ENCODE measurements at regions not wholly inside any gene's neighbourhood (a gene's known extent, or its start where the extent isn't known, plus 50 kb on each side); places are given as distances from the start of the nearest gene placed in this dataset.

DNA sequence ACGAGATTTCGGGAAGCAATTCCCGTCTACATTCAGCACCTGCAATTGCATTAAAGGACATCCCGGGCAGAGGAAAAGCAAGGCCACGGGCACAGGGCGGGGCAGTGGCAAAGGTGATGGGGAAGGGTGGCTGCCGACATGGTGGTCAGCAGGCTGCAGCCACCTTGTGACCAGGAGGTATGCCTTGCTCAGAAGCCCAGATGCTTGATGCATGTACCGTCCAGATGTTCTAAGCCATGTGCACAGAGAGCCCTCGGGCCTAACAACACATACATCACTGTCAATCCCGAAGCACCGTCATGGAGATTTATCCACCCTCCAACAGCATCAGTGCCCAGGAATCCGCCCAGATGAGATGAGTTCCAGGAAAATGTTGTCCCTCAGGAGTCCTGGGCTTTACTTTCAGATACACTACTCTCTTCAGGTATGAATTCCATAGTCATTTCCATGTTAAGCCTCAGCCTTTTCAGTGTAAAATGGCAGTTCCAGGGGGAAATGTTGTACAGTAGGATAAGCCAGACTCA lies 77.8 kb upstream of the FRMD1 start:
- TF ChIP-seq EP300 (IDR thresholded peaks at IDR 0.05; ENCODE audit: low read depth) (no peak), POLR2A (IDR thresholded peaks at IDR 0.05) (no peak), POLR2AphosphoS5 (IDR thresholded peaks at IDR 0.05) (no peak)
- Histone ChIP-seq H3K27me3 (no peaks in the 10 kb centered on the region), H3K4me3 (no peak overlapping the region), H3K27ac (peak overlapping the region; percentile 54 to 78 (median 64)), H3K9me3 (no peaks in the 10 kb centered on the region), H3K4me1 (peaks cover 10 to 64% (median 28%) of the 10 kb centered on the region in 4 donors), H3K36me3 (no peaks in the 10 kb centered on the region)
- in situ Hi-C loops (cut with MboI; ENCODE audit: low pct_ligation_motif_present in 1 of 4, low pct_unique_long_range_greater_than_20kb in 1 of 4, low sequenced_read_pairs in 3 of 4) (loop anchor here in 2 of 4 donors (10.0 to 25.0 kb wide), 3 partner anchors 198 to 730 kb away; no protein-coding TSS in a partner anchor), intact Hi-C loops (cut with DNase I; ENCODE audit: low total_unique reads) (no loop called here)
- WGBS, 2 donors (ENCODE audit: low coverage in 1 of 2) = 81% methylated on average over 3 to 12 of the region's 12 CpGs
- no peak for DNase-seq

DNA sequence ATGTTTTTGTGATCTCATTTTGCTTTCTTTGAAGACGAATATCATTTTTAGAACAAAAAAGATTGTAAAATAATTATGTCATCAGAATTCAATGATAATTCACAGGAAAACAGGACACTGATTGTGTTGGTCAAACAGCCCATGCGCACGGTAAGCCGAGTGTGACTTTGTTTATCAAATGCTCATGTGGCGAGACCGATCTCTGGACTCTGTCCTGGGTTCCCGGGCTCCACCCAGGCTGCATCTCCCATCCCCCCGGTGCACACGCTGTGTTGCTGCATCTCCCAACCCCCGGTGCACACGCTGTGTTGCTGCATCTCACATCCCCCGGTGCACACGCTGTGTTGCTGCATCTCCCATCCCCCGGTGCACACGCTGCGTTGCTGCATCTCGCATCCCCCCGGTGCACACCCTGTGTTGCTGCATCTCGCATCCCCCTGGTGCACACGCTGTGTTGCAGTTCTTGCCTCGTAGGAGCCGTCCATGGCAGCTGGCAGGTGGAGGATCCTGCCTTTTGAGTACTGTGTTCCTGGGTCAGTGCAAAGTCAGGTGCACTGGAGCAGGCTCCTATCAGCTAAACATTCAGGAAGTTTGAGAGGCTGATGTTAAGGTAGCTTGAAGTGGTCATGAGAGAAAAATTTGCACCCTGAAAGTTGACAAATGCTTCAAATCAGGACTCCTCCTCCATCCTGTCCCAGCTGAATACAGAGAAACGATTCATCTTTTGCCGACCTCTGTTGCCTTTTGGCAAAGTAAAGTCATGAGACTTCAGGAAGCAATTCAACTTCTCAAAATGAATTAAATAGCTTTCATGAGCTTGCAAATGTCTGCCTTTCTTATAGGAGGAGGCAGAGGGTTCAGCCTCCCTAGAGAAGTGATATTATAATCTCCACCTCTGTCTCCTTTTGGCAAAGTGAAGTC lies 77.1 kb upstream of the FRMD1 start:
- Histone ChIP-seq H3K4me3 (no peak overlapping the region), H3K36me3 (no peaks in the 10 kb centered on the region), H3K9me3 (no peaks in the 10 kb centered on the region), H3K27ac (peak overlapping the region in 1 of 4 donors; percentile 58), H3K4me1 (peaks cover 10 to 69% (median 29%) of the 10 kb centered on the region in 4 donors), H3K27me3 (no peaks in the 10 kb centered on the region)
- intact Hi-C loops (cut with DNase I; ENCODE audit: low total_unique reads) = no loop called here
- no peak for TF ChIP-seq POLR2AphosphoS5 (IDR thresholded peaks at IDR 0.05)
- no peak for TF ChIP-seq EP300 (IDR thresholded peaks at IDR 0.05; ENCODE audit: low read depth)
- TF ChIP-seq, protein P1, sequence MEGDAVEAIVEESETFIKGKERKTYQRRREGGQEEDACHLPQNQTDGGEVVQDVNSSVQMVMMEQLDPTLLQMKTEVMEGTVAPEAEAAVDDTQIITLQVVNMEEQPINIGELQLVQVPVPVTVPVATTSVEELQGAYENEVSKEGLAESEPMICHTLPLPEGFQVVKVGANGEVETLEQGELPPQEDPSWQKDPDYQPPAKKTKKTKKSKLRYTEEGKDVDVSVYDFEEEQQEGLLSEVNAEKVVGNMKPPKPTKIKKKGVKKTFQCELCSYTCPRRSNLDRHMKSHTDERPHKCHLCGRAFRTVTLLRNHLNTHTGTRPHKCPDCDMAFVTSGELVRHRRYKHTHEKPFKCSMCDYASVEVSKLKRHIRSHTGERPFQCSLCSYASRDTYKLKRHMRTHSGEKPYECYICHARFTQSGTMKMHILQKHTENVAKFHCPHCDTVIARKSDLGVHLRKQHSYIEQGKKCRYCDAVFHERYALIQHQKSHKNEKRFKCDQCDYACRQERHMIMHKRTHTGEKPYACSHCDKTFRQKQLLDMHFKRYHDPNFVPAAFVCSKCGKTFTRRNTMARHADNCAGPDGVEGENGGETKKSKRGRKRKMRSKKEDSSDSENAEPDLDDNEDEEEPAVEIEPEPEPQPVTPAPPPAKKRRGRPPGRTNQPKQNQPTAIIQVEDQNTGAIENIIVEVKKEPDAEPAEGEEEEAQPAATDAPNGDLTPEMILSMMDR (IDR thresholded peaks at IDR 0.05) = no peak
- TF ChIP-seq POLR2A (IDR thresholded peaks at IDR 0.05) = no peak
- DNase-seq = no peak
- in situ Hi-C loops (cut with MboI; ENCODE audit: low pct_ligation_motif_present in 1 of 4, low pct_unique_long_range_greater_than_20kb in 1 of 4, low sequenced_read_pairs in 3 of 4) = loop anchor here in 2 of 4 donors (10.0 to 25.0 kb wide), 3 partner anchors 199 to 731 kb away; no protein-coding TSS in a partner anchor
- WGBS, 2 donors (ENCODE audit: low coverage in 1 of 2) = 82 to 88% methylated on average over 3 to 24 of the region's 24 CpGs

DNA sequence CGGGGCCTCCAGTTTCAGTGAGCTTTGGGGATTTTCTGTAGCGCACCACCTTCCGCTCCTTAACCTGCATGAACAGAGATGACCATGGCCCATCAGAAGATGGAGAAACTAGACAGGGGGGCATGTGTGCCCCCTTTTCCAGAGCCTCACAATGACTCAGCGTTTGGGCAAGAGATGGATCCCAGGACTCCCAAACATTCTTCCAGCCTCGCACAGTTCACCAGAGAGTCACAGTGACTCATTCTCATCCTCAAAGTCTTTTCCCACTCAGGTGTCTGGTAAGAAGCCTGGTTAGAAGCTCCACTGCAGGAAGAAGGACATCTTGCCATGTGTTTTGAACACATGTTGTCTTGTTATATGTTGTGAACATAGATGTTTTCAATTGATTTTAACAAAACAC lies 76.2 kb upstream of the FRMD1 start:
- Histone ChIP-seq H3K4me3 (no peak overlapping the region), H3K4me1 (peaks cover 10 to 74% (median 29%) of the 10 kb centered on the region in 4 donors), H3K36me3 (no peaks in the 10 kb centered on the region), H3K27me3 (no peaks in the 10 kb centered on the region), H3K27ac (peak overlapping the region in 2 of 4 donors; percentile 12 to 58), H3K9me3 (no peaks in the 10 kb centered on the region)
- in situ Hi-C loops (cut with MboI; ENCODE audit: low pct_ligation_motif_present in 1 of 4, low pct_unique_long_range_greater_than_20kb in 1 of 4, low sequenced_read_pairs in 3 of 4) = loop anchor here in 2 of 4 donors (10.0 to 25.0 kb wide), 3 partner anchors 200 to 732 kb away; no protein-coding TSS in a partner anchor
- intact Hi-C loops (cut with DNase I; ENCODE audit: low total_unique reads) = no loop called here
- no peak for DNase-seq
- 71 to 85% methylated on average over 3 to 5 of the region's 5 CpGs for WGBS, 2 donors (ENCODE audit: low coverage in 1 of 2)
- TF ChIP-seq EP300 (IDR thresholded peaks at IDR 0.05; ENCODE audit: low read depth) = no peak
- TF ChIP-seq POLR2AphosphoS5 (IDR thresholded peaks at IDR 0.05) = peak in 1 of 3 donors; percentile 10

DNA sequence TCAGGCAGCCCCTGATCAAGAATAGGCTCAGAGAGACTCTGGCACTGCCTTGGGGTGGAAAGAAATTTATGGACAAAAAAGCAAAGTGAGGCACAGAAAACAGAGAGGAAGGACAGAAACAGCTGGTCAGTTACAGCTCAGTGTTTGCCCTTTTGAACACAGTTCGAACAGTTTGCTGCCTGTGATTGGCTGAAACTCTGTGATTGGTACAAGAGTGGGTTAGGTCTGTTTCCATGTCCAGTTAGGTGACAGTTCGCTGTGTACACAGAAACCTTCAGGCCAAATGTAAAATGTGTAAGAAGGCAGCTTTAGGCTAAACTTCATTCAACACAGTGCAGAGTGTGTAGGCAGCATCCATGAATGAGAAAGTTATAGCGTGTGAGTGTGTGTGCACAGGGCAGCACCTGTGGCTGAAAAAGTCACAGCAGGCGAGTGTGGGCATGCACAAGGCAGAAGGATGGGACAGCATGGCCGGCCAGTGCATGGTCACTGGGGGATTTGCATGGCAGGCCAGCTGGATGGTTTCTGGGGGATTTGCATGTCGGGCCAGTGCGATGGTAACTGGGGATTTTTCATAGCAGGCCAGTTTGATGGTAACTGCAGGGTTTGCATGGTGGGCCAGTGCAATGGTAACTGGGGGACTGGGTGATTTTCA lies 75.4 kb upstream of the FRMD1 start:
- Histone ChIP-seq H3K36me3 (no peaks in the 10 kb centered on the region), H3K27ac (peak overlapping the region in 3 of 4 donors; percentile 18 to 58 (median 23)), H3K4me3 (no peak overlapping the region), H3K27me3 (no peaks in the 10 kb centered on the region), H3K4me1 (peaks cover 10 to 74% (median 29%) of the 10 kb centered on the region in 4 donors), H3K9me3 (no peaks in the 10 kb centered on the region)
- WGBS, 2 donors (ENCODE audit: low coverage in 1 of 2) = 37 to 57% methylated on average over 2 to 7 of the region's 7 CpGs
- in situ Hi-C loops (cut with MboI; ENCODE audit: low pct_ligation_motif_present in 1 of 4, low pct_unique_long_range_greater_than_20kb in 1 of 4, low sequenced_read_pairs in 3 of 4) (loop anchor here in 2 of 4 donors (10.0 to 25.0 kb wide), 3 partner anchors 200 to 733 kb away; no protein-coding TSS in a partner anchor), intact Hi-C loops (cut with DNase I; ENCODE audit: low total_unique reads) (no loop called here)
- TF ChIP-seq, protein P1 (IDR thresholded peaks at IDR 0.05) = no peak
- TF ChIP-seq POLR2AphosphoS5 (IDR thresholded peaks at IDR 0.05) (no peak), POLR2A (IDR thresholded peaks at IDR 0.05) (no peak)
- DNase-seq = no peak
